Endothelial cell of umbilical vein (primary cell): ENCODE measurements at regions not wholly inside any gene's neighbourhood (a gene's known extent, or its start where the extent isn't known, plus 50 kb on each side); places are given as distances from the start of the nearest gene placed in this dataset.

Experiments used
- BruUV-seq: library from RNA; stranded (reverse); fragments of 400-500 nt; replicated peaks from 2 replicates; lab custom pipeline; 2021; lab: Mats Ljungman, UMichigan
- CTCF ChIA-PET: fragments of 300-600, 350-600 bp; sonication (Branson Sonifier 250); formaldehyde crosslinking; loops from one replicate; lab custom pipeline; 2021; ENCODE audit warnings: antibody characterized with exemption, inconsistent platforms; lab: Charles Lee
- POLR2A ChIA-PET: fragments of 300-600, 350-600 bp; sonication (Branson Sonifier 250); formaldehyde crosslinking; loops from one replicate; lab custom pipeline; 2021; ENCODE audit warnings: antibody characterized with exemption, inconsistent platforms; lab: Charles Lee
- DNase-seq: peaks from one replicate; pipeline ENCODE4 v3.0.0-alpha.2; 2011; ENCODE audit warnings: low read depth, low spot score
- FAIRE-seq: peaks from 2 replicates; lab custom pipeline; 2011; peaks lifted over from hg19 to GRCh38; lab: Jason Lieb, UNC
- H2AFZ ChIP-seq: 2 replicates; pipeline ENCODE4 v1.6.0; 2012; ENCODE audit warnings: low read depth, low read length, control low read depth, inconsistent platforms
- H3K27ac ChIP-seq: 2 replicates; pipeline ENCODE4 v1.5.1; 2011; ENCODE audit warnings: low read depth, mild to moderate bottlenecking, control low read depth, low read length, moderate library complexity; ENCODE audit not compliant: insufficient read depth
- H3K27me3 ChIP-seq, 2 experiments: 2 replicates each; pipeline versions ENCODE4 v1.6.0 to v1.6.1; 2011; ENCODE audit warnings: low read length in 2 of 2, mixed read lengths in 1 of 2; ENCODE audit not compliant: control insufficient read depth in 2 of 2, insufficient read depth in 2 of 2
- H3K36me3 ChIP-seq, 2 experiments: 2 replicates in 1 of 2; 3 replicates in 1 of 2; pipeline ENCODE4 v1.5.1; 2011; ENCODE audit warnings: low read length in 2 of 2, mild to moderate bottlenecking in 1 of 2, moderate library complexity in 1 of 2; ENCODE audit not compliant: control insufficient read depth in 2 of 2, insufficient read depth in 2 of 2; ENCODE audit errors: extremely low read depth in 1 of 2
- H3K4me1 ChIP-seq: 3 replicates; pipeline ENCODE4 v1.5.1; 2011; ENCODE audit warnings: mild to moderate bottlenecking, low read length; ENCODE audit not compliant: control insufficient read depth, insufficient read depth; ENCODE audit errors: extremely low read depth
- H3K4me2 ChIP-seq: 2 replicates; pipeline ENCODE4 v1.6.1; 2011; ENCODE audit warnings: low read length, control low read depth, mixed read lengths; ENCODE audit not compliant: insufficient read depth
- H3K4me3 ChIP-seq, 3 experiments: fragments of 200-600 bp in 1 of 3; sonication (generic), shearing (Covaris generic) in 1 of 3; replicated peaks in 1 of 3; 2 replicates each; pipeline ENCODE4 v1.5.1; 2011 to 2016; ENCODE audit warnings: control low read depth in 3 of 3, low read length in 3 of 3, mild to moderate bottlenecking in 2 of 3, inconsistent platforms in 1 of 3, low read depth in 1 of 3, moderate library complexity in 1 of 3; ENCODE audit not compliant: insufficient read depth in 1 of 3
- H3K79me2 ChIP-seq: 2 replicates; pipeline ENCODE4 v1.6.0; 2012; ENCODE audit warnings: low read length, inconsistent platforms; ENCODE audit not compliant: control insufficient read depth, insufficient read depth
- H3K9ac ChIP-seq: replicated peaks from 2 replicates; pipeline ENCODE3; 2011; ENCODE audit warnings: low read length, control low read depth; ENCODE audit not compliant: insufficient read depth; ENCODE audit errors: extremely low read depth
- H3K9me1 ChIP-seq: replicated peaks from 3 replicates; pipeline ENCODE4 v1.6.0; 2011; ENCODE audit warnings: mild to moderate bottlenecking, low read length; ENCODE audit not compliant: control insufficient read depth, insufficient read depth; ENCODE audit errors: extremely low read depth
- H3K9me3 ChIP-seq: replicated peaks from 2 replicates; pipeline ENCODE4 v1.5.1; 2012; ENCODE audit warnings: low read length, inconsistent platforms; ENCODE audit not compliant: control insufficient read depth, insufficient read depth
- H4K20me1 ChIP-seq: replicated peaks from 2 replicates; pipeline ENCODE3; 2011; ENCODE audit warnings: mild to moderate bottlenecking, low read length; ENCODE audit not compliant: control insufficient read depth, insufficient read depth; ENCODE audit errors: extremely low read depth
- CTCF ChIP-seq, 2 donors: IDR thresholded peaks; 1 replicate in 1 of 2; 2 replicates in 1 of 2; pipeline ENCODE4 v1.5.1; 2011; ENCODE audit warnings: low read length in 2 of 2, mild to moderate bottlenecking in 2 of 2, moderate library complexity in 2 of 2, control low read depth in 1 of 2, inconsistent platforms in 1 of 2, low read depth in 1 of 2; ENCODE audit not compliant: insufficient read depth in 1 of 2; ENCODE audit errors: extremely low read depth in 1 of 2
- EZH2 ChIP-seq: IDR thresholded peaks from 2 replicates; pipeline ENCODE4 v1.6.1; 2012; ENCODE audit warnings: borderline replicate concordance, low read depth, mild to moderate bottlenecking, moderate library complexity, low read length, inconsistent platforms; ENCODE audit not compliant: severe bottlenecking
- FOS ChIP-seq: IDR thresholded peaks from 2 replicates; pipeline ENCODE4 v1.6.1; 2011; ENCODE audit warnings: mild to moderate bottlenecking, low read length, moderate library complexity, borderline replicate concordance; ENCODE audit not compliant: insufficient read depth
- GATA2 ChIP-seq: IDR thresholded peaks from 2 replicates; pipeline ENCODE4 v1.7.0; 2011; ENCODE audit warnings: low read depth, mild to moderate bottlenecking, moderate library complexity, mixed read lengths, low read length; ENCODE audit not compliant: insufficient read length, insufficient read depth
- JUN ChIP-seq: IDR thresholded peaks from 2 replicates; pipeline ENCODE4 v1.6.1; 2011; ENCODE audit warnings: borderline replicate concordance, low read depth; ENCODE audit not compliant: insufficient read length, insufficient read depth
- MAX ChIP-seq: IDR thresholded peaks from 2 replicates; pipeline ENCODE4 v1.6.1; 2011; ENCODE audit not compliant: insufficient read depth, insufficient read length
- MYC ChIP-seq: IDR thresholded peaks from one replicate; pipeline ENCODE4 v1.6.1; 2011; ENCODE audit warnings: mild to moderate bottlenecking, low read depth, low read length
- POLR2A ChIP-seq: IDR thresholded peaks from 2 replicates; pipeline ENCODE4 v1.6.1; 2012; ENCODE audit warnings: low read depth, mild to moderate bottlenecking, control low read depth, low read length
- POLR2AphosphoS5 ChIP-seq: IDR thresholded peaks from 2 replicates; pipeline ENCODE4 v1.6.1; 2012; ENCODE audit warnings: low read depth, mild to moderate bottlenecking, control low read depth, low read length, moderate library complexity; ENCODE audit not compliant: insufficient read depth
- dilution Hi-C: fragments of 300-500 bp; cut with MboI; formaldehyde crosslinking; loops from one replicate; pipeline ENCODE4 v1.15.0; 2019; ENCODE audit warnings: low sequenced_read_pairs; ENCODE audit not compliant: extremely low pct_ligation_motif_present
- intact Hi-C: fragments of 100-400 bp; cut with micrococcal nuclease; formaldehyde crosslinking; loops from one replicate; pipeline ENCODE4 v1.10.0; 2022

GRCh38 chrX:85698921-85699320 is 319.5 kb upstream of the POF1B start:
- Histone ChIP-seq H3K4me2 (no peak overlapping the region), H3K79me2 (no peaks in the 10 kb centered on the region), H3K9me1 (no peaks in the 10 kb centered on the region), H4K20me1 (no peaks in the 10 kb centered on the region), H3K4me3 (no peak overlapping the region), H3K36me3 (no peaks in the 10 kb centered on the region), H3K27me3 (no peaks in the 10 kb centered on the region), H3K4me1 (no peaks in the 10 kb centered on the region), H2AFZ (no peak overlapping the region), H3K9me3 (no peaks in the 10 kb centered on the region), H3K9ac (no peak overlapping the region), H3K27ac (no peak overlapping the region)
- FAIRE-seq (no peak), DNase-seq (no peak)
- TF ChIP-seq MYC = no peak
- TF ChIP-seq POLR2A = no peak
- TF ChIP-seq GATA2 = no peak
- TF ChIP-seq POLR2AphosphoS5 = no peak
- TF ChIP-seq FOS = no peak
- TF ChIP-seq CTCF (IDR thresholded peaks at IDR 0.05; ENCODE audit: extremely low read depth in 1 of 2, insufficient read depth in 1 of 2, low read depth in 1 of 2, low read length in 2 of 2) = no peak
- TF ChIP-seq MAX = no peak
- TF ChIP-seq JUN = no peak
- no peak for TF ChIP-seq EZH2
- intact Hi-C loops = no loop called here
- dilution Hi-C loops = no loop called here
- CTCF ChIA-PET = no interaction called here
- BruUV-seq = no TSS peak
- POLR2A ChIA-PET = no interaction called here
